ENCODE measurements at regions not wholly inside any gene's neighbourhood (a gene's known extent, or its start where the extent isn't known, plus 50 kb on each side); places are given as distances from the start of the nearest gene placed in this dataset.

- TF ChIP-seq RAD21 (IDR thresholded peaks at IDR 0.05) (no peak), CTCF (IDR thresholded peaks at IDR 0.05; ENCODE audit: low read depth, low read length, missing input control) (no peak), YY1 (IDR thresholded peaks at IDR 0.05) (no peak), TAF1 (conservative IDR thresholded peaks at IDR 0.05) (no peak), REST (IDR thresholded peaks at IDR 0.05) (no peak), GABPA (IDR thresholded peaks at IDR 0.05 in 1 of 2, conservative IDR thresholded peaks at IDR 0.05 in 1 of 2) (no peak), MAX (IDR thresholded peaks at IDR 0.05) (no peak), RXRA (IDR thresholded peaks at IDR 0.05) (no peak), ATF3 (IDR thresholded peaks at IDR 0.05) (no peak), EGR1 (IDR thresholded peaks at IDR 0.05; ENCODE audit: low read depth in 2 of 2) (no peak), ZBTB33 (IDR thresholded peaks at IDR 0.05) (no peak)
Observed at GRCh38 chr12:30000401-30000800, 216.7 kb upstream of the TMTC1 start.
